SHP77 treated with DMSO at 0.1 percent for 48 hours (cell line): ENCODE measurements at regions not wholly inside any gene's neighbourhood (a gene's known extent, or its start where the extent isn't known, plus 50 kb on each side); places are given as distances from the start of the nearest gene placed in this dataset.
"Not testable (repeated sequence)": the region's sequence is repeated elsewhere in the genome, so short reads cannot be mapped to it uniquely, and the experiment has no call there.

Source experiments
- DNase-seq: peaks from one replicate; lab custom pipeline; 2025; lab: John Stamatoyannopoulos, UW

GRCh38 chr7:63105978-63106377 lies 892.7 kb upstream of the ZNF722 start:
- no peak for DNase-seq

GRCh38 chr7:63106506-63107388 lies 891.9 kb upstream of the ZNF722 start:
- no peak for DNase-seq

GRCh38 chr7:63111511-63111910 lies 887.1 kb upstream of the ZNF722 start:
- not testable (repeated sequence) for DNase-seq

- DNase-seq = no peak
Observed at GRCh38 chr7:63112764-63113712, 885.6 kb upstream of the ZNF722 start.

- no peak for DNase-seq
Observed at GRCh38 chr7:63113713-63114285, 884.9 kb upstream of the ZNF722 start.

- no peak for DNase-seq
Observed at GRCh38 chr7:63114371-63114985, 884.2 kb upstream of the ZNF722 start.
